ENCODE measurements at regions not wholly inside any gene's neighbourhood (a gene's known extent, or its start where the extent isn't known, plus 50 kb on each side); places are given as distances from the start of the nearest gene placed in this dataset.
"Not testable (repeated sequence)": the region's sequence is repeated elsewhere in the genome, so short reads cannot be mapped to it uniquely, and the experiment has no call there.

GRCh38 chr13:56755181-56755935 is 385.4 kb upstream of the PRR20A start (continued):
- TF ChIP-seq ZNF513 (tag by site-specific recombination; IDR thresholded peaks at IDR 0.05) (no peak), ZSCAN5A (tag by site-specific recombination; IDR thresholded peaks at IDR 0.05) (no peak)

- CTCF ChIA-PET; H3K36me3 ChIP-seq (ENCODE audit: control insufficient read depth in 2 of 2, insufficient read depth in 1 of 2, low read length in 2 of 2); H3K9me3 ChIP-seq (ENCODE audit: control insufficient read depth, insufficient read depth, low read depth, low read length); H3K4me3 ChIP-seq (ENCODE audit: low read depth, low read length); H3K27ac ChIP-seq (ENCODE audit: extremely low read depth, low read depth, low read length); POLR2A ChIA-PET; H3K4me1 ChIP-seq (ENCODE audit: control insufficient read depth, insufficient read depth, low read length): not testable (repeated sequence)
Measured at GRCh38 chr13:56763333-56763732, 377.4 kb upstream of the PRR20A start.

GRCh38 chr13:56773148-56773547 is 367.6 kb upstream of the PRR20A start:
- no peaks in the 10 kb centered on the region for H3K9me3 ChIP-seq (ENCODE audit: control insufficient read depth, insufficient read depth, low read depth, low read length)
- H3K27ac ChIP-seq (ENCODE audit: extremely low read depth, low read depth, low read length): no peak overlapping the region
- POLR2A ChIA-PET: no interaction called here
- H3K36me3 ChIP-seq (ENCODE audit: control insufficient read depth in 2 of 2, insufficient read depth in 1 of 2, low read length in 2 of 2): no peaks in the 10 kb centered on the region
- H3K4me1 ChIP-seq (ENCODE audit: control insufficient read depth, insufficient read depth, low read length): no peaks in the 10 kb centered on the region
- H3K4me3 ChIP-seq (ENCODE audit: low read depth, low read length): no peak overlapping the region
- CTCF ChIA-PET: no interaction called here
- TF ChIP-seq PRDM2 (tag by site-specific recombination; IDR thresholded peaks at IDR 0.05; ENCODE audit: borderline replicate concordance) (no peak), ZNF549 (tag by site-specific recombination; IDR thresholded peaks at IDR 0.05) (no peak), KLF17 (tag by site-specific recombination; IDR thresholded peaks at IDR 0.05) (no peak), HOXA7 (CRISPR knock-in tag; IDR thresholded peaks at IDR 0.05; ENCODE audit: borderline replicate concordance) (no peak), ZBTB21 (tag by site-specific recombination; IDR thresholded peaks at IDR 0.05) (no peak), PRDM10 (tag by site-specific recombination; IDR thresholded peaks at IDR 0.05) (no peak), ZNF704 (tag by site-specific recombination; IDR thresholded peaks at IDR 0.05) (no peak), ZNF138 (tag by site-specific recombination; IDR thresholded peaks at IDR 0.05; ENCODE audit: borderline replicate concordance) (no peak), ZNF223 (tag by site-specific recombination; IDR thresholded peaks at IDR 0.05) (no peak), ZNF112 (tag by site-specific recombination; IDR thresholded peaks at IDR 0.05) (no peak), ZNF239 (tag by site-specific recombination; IDR thresholded peaks at IDR 0.05) (no peak), ZNF354C (tag by site-specific recombination; IDR thresholded peaks at IDR 0.05; ENCODE audit: borderline replicate concordance, low read depth) (no peak), PRDM6 (tag by site-specific recombination; IDR thresholded peaks at IDR 0.05) (no peak)
